Stimulated activated CD4-positive, alpha-beta T cell treated with anti-CD3 and anti-CD28 coated beads, TNF-alpha, amount 100 ng/mL, for 24 hours (primary cell): ENCODE measurements at regions not wholly inside any gene's neighbourhood (a gene's known extent, or its start where the extent isn't known, plus 50 kb on each side); places are given as distances from the start of the nearest gene placed in this dataset.

ENCODE experiments used
- DNase-seq, 3 experiments: peaks; one replicate each; pipeline ENCODE4 v3.0.0-alpha.2; 2020; ENCODE audit warnings: low read depth in 3 of 3

- no peak for DNase-seq
Observed at GRCh38 chr9:107163370-107163769, 119.7 kb upstream of the RAD23B start.

GRCh38 chr9:107169796-107170195, 113.3 kb upstream of the RAD23B start:
- no peak for DNase-seq

- no peak for DNase-seq
Observed at GRCh38 chr9:107170801-107171200, 112.3 kb upstream of the RAD23B start.

- DNase-seq, result peak; percentile 25 to 58 (median 33)
Observed at GRCh38 chr9:107172160-107172978, 110.7 kb upstream of the RAD23B start.

- DNase-seq, result no peak
Observed at GRCh38 chr9:107172979-107173347, 110.1 kb upstream of the RAD23B start.

- no peak for DNase-seq
Observed at GRCh38 chr9:107173422-107174180, 109.5 kb upstream of the RAD23B start.

GRCh38 chr9:107174441-107174840, 108.6 kb upstream of the RAD23B start:
- no peak for DNase-seq

- no peak for DNase-seq
Observed at GRCh38 chr9:107175041-107175440, 108.0 kb upstream of the RAD23B start.

GRCh38 chr9:107175816-107176435, 107.2 kb upstream of the RAD23B start:
- no peak for DNase-seq

- DNase-seq, result no peak
Observed at GRCh38 chr9:107176436-107177151, 106.5 kb upstream of the RAD23B start.

GRCh38 chr9:107177243-107177839, 105.7 kb upstream of the RAD23B start:
- DNase-seq, result no peak

GRCh38 chr9:107177857-107178256, 105.2 kb upstream of the RAD23B start:
- DNase-seq, result no peak

GRCh38 chr9:107178293-107178692, 104.8 kb upstream of the RAD23B start:
- DNase-seq, result no peak

GRCh38 chr9:107180206-107180605, 102.9 kb upstream of the RAD23B start:
- DNase-seq, result no peak

- DNase-seq, result no peak
Observed at GRCh38 chr9:107183176-107183575, 99.9 kb upstream of the RAD23B start.

- no peak for DNase-seq
Observed at GRCh38 chr9:107188376-107188775, 94.7 kb upstream of the RAD23B start.

- DNase-seq, result no peak
Observed at GRCh38 chr9:107190061-107190935, 92.8 kb upstream of the RAD23B start.

- DNase-seq, result no peak
Observed at GRCh38 chr9:107190936-107191290, 92.2 kb upstream of the RAD23B start.

- no peak for DNase-seq
Observed at GRCh38 chr9:107193251-107193650, 89.8 kb upstream of the RAD23B start.

- DNase-seq, result no peak
Observed at GRCh38 chr9:107198718-107199117, 84.4 kb upstream of the RAD23B start.

GRCh38 chr9:107208121-107208520, 75.0 kb upstream of the RAD23B start:
- no peak for DNase-seq
